Peyer's patch (tissue), 4 donors: ENCODE measurements at regions not wholly inside any gene's neighbourhood (a gene's known extent, or its start where the extent isn't known, plus 50 kb on each side); places are given as distances from the start of the nearest gene placed in this dataset.

Experiments
- DNase-seq, 3 donors: peaks; one replicate each; pipeline ENCODE4 v3.0.0-alpha.2; 2017 to 2019
- H3K27ac ChIP-seq, 4 donors: fragments of 200-600 bp; sonication (generic); one replicate each; pipeline ENCODE4 v1.5.1; 2016 to 2019
- H3K27me3 ChIP-seq, 2 donors: fragments of 200-600 bp; sonication (generic); one replicate each; pipeline ENCODE4 v1.5.1; 2019
- H3K36me3 ChIP-seq, 3 donors: fragments of 200-600 bp; sonication (generic); one replicate each; pipeline ENCODE4 v1.5.1; 2016 to 2019
- H3K4me1 ChIP-seq, 4 donors: fragments of 200-600 bp; sonication (generic); one replicate each; pipeline ENCODE4 v1.5.1; 2016 to 2019
- H3K4me3 ChIP-seq, 4 donors: fragments of 200-600 bp; sonication (generic); 1 replicate in 3 of 4; 2 replicates in 1 of 4; pipeline ENCODE4 v1.5.1; 2016 to 2019; ENCODE audit warnings: mild to moderate bottlenecking in 1 of 4
- H3K9me3 ChIP-seq, 4 donors: fragments of 200-600 bp; sonication (generic); one replicate each; pipeline ENCODE4 v1.5.1; 2016 to 2019; ENCODE audit warnings: mild to moderate bottlenecking in 1 of 4
- CTCF ChIP-seq, 6 experiments: fragments of 450-650 bp in 4 of 6; fragments of 200-600 bp in 2 of 6; sonication (generic) in 1 of 6; IDR thresholded peaks; one replicate each; pipeline ENCODE4 v1.5.1; 2017 to 2019; ENCODE audit warnings: antibody characterized with exemption in 6 of 6, mild to moderate bottlenecking in 3 of 6, moderate library complexity in 1 of 6
- POLR2A ChIP-seq, 2 donors: fragments of 450-650 bp; IDR thresholded peaks; one replicate each; pipeline ENCODE4 v1.5.1; 2017; ENCODE audit warnings: antibody characterized with exemption in 2 of 2, mild to moderate bottlenecking in 2 of 2, moderate library complexity in 2 of 2

DNA sequence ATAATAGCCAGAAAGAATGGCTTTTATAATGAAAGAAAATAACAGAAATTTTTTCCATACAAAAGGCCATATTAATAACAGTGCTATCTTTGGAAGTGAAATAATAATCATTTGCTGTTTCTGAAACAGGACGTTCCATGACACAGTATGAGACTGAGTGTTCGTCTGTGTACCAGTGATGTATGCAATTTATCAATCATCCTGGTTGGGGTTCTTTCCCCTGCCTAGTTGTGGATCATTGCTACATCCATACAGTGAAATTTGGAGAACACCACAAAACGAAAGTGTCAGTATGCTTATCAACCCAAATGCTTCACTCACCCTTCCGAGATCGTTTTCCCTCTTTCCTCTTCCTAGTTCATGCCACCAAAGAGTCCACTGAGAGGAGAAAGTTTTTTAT, 151.4 kb upstream of the PRDM1 start:
- TF ChIP-seq CTCF (IDR thresholded peaks at IDR 0.05) (no peak), POLR2A (IDR thresholded peaks at IDR 0.05) (no peak)
- no peak overlapping the region for H3K27ac ChIP-seq
- H3K9me3 ChIP-seq = no peaks in the 10 kb centered on the region
- H3K36me3 ChIP-seq = no peaks in the 10 kb centered on the region
- no peaks in the 10 kb centered on the region for H3K4me1 ChIP-seq
- no peaks in the 10 kb centered on the region for H3K27me3 ChIP-seq
- H3K4me3 ChIP-seq = no peak overlapping the region
- no peak for DNase-seq

- TF ChIP-seq POLR2A (IDR thresholded peaks at IDR 0.05) (no peak), CTCF (IDR thresholded peaks at IDR 0.05) (no peak)
- no peak for DNase-seq
- Histone ChIP-seq H3K4me3 (no peak overlapping the region), H3K27ac (no peak overlapping the region), H3K36me3 (no peaks in the 10 kb centered on the region), H3K27me3 (no peaks in the 10 kb centered on the region), H3K9me3 (no peaks in the 10 kb centered on the region), H3K4me1 (no peaks in the 10 kb centered on the region)
Observed at GRCh38 chr6:105932440-105932839, 153.7 kb upstream of the PRDM1 start.

DNA sequence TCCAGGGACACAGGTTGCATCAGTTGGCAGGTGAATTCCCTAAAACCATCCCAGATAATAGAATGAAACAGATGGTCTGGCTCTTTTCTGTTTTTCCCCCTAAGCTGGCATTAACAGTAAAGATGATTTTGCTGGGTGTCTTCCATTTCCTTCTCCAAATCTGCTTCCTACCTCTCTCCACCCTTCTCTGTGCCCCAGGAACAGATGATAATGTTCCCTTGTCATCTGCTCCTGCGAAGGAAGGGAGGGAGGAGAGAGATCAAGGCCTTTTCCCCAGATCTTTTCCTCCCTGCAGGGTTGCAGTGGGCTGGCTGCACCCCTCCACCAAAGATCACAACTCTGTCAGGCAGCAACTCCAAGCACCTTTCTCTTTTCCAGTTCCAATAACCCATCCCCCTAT, 156.5 kb upstream of the PRDM1 start:
- DNase-seq = no peak
- Histone ChIP-seq H3K9me3 (no peaks in the 10 kb centered on the region), H3K27ac (no peak overlapping the region), H3K4me3 (no peak overlapping the region), H3K36me3 (no peaks in the 10 kb centered on the region), H3K4me1 (no peaks in the 10 kb centered on the region), H3K27me3 (no peaks in the 10 kb centered on the region)
- TF ChIP-seq CTCF (IDR thresholded peaks at IDR 0.05) = no peak
- TF ChIP-seq POLR2A (IDR thresholded peaks at IDR 0.05) = no peak

- H3K4me3 ChIP-seq = no peak overlapping the region
- TF ChIP-seq POLR2A (IDR thresholded peaks at IDR 0.05) (no peak), CTCF (IDR thresholded peaks at IDR 0.05) (no peak)
- DNase-seq = no peak
Observed at GRCh38 chr6:105926318-105926717, 159.8 kb upstream of the PRDM1 start.

DNA sequence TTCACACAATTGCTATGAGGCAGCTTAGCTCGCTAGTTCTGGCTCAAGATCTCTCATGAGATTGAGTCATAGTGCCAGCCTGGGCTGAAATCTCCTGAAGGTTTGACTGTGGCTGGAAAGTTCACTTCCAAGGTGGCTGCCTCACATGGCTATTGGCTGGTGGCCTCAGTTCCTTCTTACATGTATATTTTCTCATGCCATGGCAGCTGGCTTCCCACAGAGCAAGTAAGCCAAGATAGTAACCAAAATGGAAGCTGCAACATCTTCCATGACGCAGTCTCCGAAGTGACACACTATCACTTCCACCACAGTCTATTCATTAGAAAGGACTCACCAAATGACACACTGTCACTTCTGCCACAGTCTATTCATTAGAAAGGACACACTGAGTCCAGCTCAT, 160.4 kb upstream of the PRDM1 start:
- Histone ChIP-seq H3K27me3 (no peaks in the 10 kb centered on the region), H3K9me3 (no peaks in the 10 kb centered on the region), H3K4me3 (no peak overlapping the region), H3K36me3 (no peaks in the 10 kb centered on the region), H3K4me1 (no peaks in the 10 kb centered on the region), H3K27ac (no peak overlapping the region)
- no peak for DNase-seq
- TF ChIP-seq POLR2A (IDR thresholded peaks at IDR 0.05) = no peak
- TF ChIP-seq CTCF (IDR thresholded peaks at IDR 0.05) = no peak

More at GRCh38 chr6:105926318-105926717, 159.8 kb upstream of the PRDM1 start:
- Histone ChIP-seq H3K9me3 (no peaks in the 10 kb centered on the region), H3K27me3 (no peaks in the 10 kb centered on the region), H3K36me3 (no peaks in the 10 kb centered on the region), H3K27ac (no peak overlapping the region), H3K4me1 (no peaks in the 10 kb centered on the region)

DNA sequence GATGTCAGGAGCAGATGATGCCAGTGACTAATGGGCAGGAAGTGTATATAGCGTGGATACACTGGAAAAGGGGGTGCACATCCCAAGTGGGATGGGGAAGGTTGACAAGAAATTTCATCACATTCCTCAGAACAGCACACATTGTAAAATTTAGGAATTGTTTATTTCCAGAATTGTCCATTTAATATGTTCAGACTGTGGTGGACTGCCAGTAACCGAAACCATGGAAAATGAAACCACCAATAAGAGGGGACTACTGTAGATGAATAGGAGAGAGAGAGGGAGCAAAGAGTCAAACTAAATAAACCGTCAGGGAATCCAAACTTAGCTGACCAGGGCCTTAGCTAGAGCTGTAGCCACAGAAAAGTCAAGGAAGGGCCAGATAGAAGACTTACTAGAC, 164.4 kb upstream of the PRDM1 start:
- no peaks in the 10 kb centered on the region for H3K36me3 ChIP-seq
- H3K4me1 ChIP-seq = no peaks in the 10 kb centered on the region
- H3K4me3 ChIP-seq = no peak overlapping the region
- H3K27ac ChIP-seq = no peak overlapping the region
- no peaks in the 10 kb centered on the region for H3K9me3 ChIP-seq
- no peaks in the 10 kb centered on the region for H3K27me3 ChIP-seq
- no peak for TF ChIP-seq CTCF (IDR thresholded peaks at IDR 0.05)
- TF ChIP-seq POLR2A (IDR thresholded peaks at IDR 0.05) = no peak
- DNase-seq = no peak
